ENCODE measurements at regions not wholly inside any gene's neighbourhood (a gene's known extent, or its start where the extent isn't known, plus 50 kb on each side); places are given as distances from the start of the nearest gene placed in this dataset.

- ChIA-PET POLR2A (no interaction called here), CTCF (no interaction called here)
- no peak for TF ChIP-seq CTCF (IDR thresholded peaks at IDR 0.05; ENCODE audit: insufficient read depth, low read length, missing control alignments)
- no peak overlapping the region for H3K4me3 ChIP-seq (ENCODE audit: low read depth, low read length)
- no peak for DNase-seq (ENCODE audit: low read depth, low spot score)
Observed at GRCh38 chr20:48571949-48572847, 255.6 kb downstream of the PREX1 start.

- no peak overlapping the region for H3K4me3 ChIP-seq (ENCODE audit: low read depth, low read length)
- no peak for TF ChIP-seq CTCF (IDR thresholded peaks at IDR 0.05; ENCODE audit: insufficient read depth, low read length, missing control alignments)
- DNase-seq (ENCODE audit: low read depth, low spot score), result no peak
- POLR2A ChIA-PET, result no interaction called here
- CTCF ChIA-PET, result interaction anchor here (1.3 kb wide), 1 partner anchor 783 kb away, joined by 3 read pairs; no protein-coding TSS in a partner anchor
Observed at GRCh38 chr20:48569679-48570078, 258.1 kb downstream of the PREX1 start.

GRCh38 chr20:48568520-48568919 lies 259.3 kb downstream of the PREX1 start:
- no peak overlapping the region for H3K4me3 ChIP-seq (ENCODE audit: low read depth, low read length)
- ChIA-PET POLR2A (interaction anchor here (0.6 kb wide), 1 partner anchor 203 kb away, joined by 3 read pairs; no protein-coding TSS in a partner anchor), CTCF (no interaction called here)
- no peak for DNase-seq (ENCODE audit: low read depth, low spot score)
- no peak for TF ChIP-seq CTCF (IDR thresholded peaks at IDR 0.05; ENCODE audit: insufficient read depth, low read length, missing control alignments)

GRCh38 chr20:48567145-48567544 lies 260.7 kb downstream of the PREX1 start:
- ChIA-PET CTCF (no interaction called here), POLR2A (no interaction called here)
- no peak for TF ChIP-seq CTCF (IDR thresholded peaks at IDR 0.05; ENCODE audit: insufficient read depth, low read length, missing control alignments)
- H3K4me3 ChIP-seq (ENCODE audit: low read depth, low read length), result no peak overlapping the region
- DNase-seq (ENCODE audit: low read depth, low spot score), result no peak

GRCh38 chr20:48564982-48565539 lies 262.7 kb downstream of the PREX1 start:
- POLR2A ChIA-PET, result no interaction called here
- DNase-seq (ENCODE audit: low read depth, low spot score), result no peak
- CTCF ChIA-PET, result no interaction called here
- TF ChIP-seq CTCF (IDR thresholded peaks at IDR 0.05; ENCODE audit: insufficient read depth, low read length, missing control alignments), result no peak
- H3K4me3 ChIP-seq (ENCODE audit: low read depth, low read length), result no peak overlapping the region

GRCh38 chr20:48563191-48563870 lies 264.5 kb downstream of the PREX1 start:
- TF ChIP-seq CTCF (IDR thresholded peaks at IDR 0.05; ENCODE audit: insufficient read depth, low read length, missing control alignments), result no peak
- DNase-seq (ENCODE audit: low read depth, low spot score), result no peak
- CTCF ChIA-PET, result no interaction called here
- no peak overlapping the region for H3K4me3 ChIP-seq (ENCODE audit: low read depth, low read length)
- POLR2A ChIA-PET, result no interaction called here

Measured in AG04449 (cell line).